Testis (tissue), 2 donors: ENCODE measurements at regions not wholly inside any gene's neighbourhood (a gene's known extent, or its start where the extent isn't known, plus 50 kb on each side); places are given as distances from the start of the nearest gene placed in this dataset.

ENCODE experiments used
- DNase-seq: peaks from one replicate; pipeline ENCODE4 v3.0.0-alpha.2; 2019
- H3K27ac ChIP-seq, 2 donors: fragments of 200-600 bp; sonication (generic); one replicate each; pipeline ENCODE4 v1.5.1; 2019
- H3K27me3 ChIP-seq: fragments of 200-600 bp; sonication (generic); one replicate; pipeline ENCODE4 v1.5.1; 2019
- H3K36me3 ChIP-seq: fragments of 200-600 bp; sonication (generic); one replicate; pipeline ENCODE4 v1.5.1; 2017; ENCODE audit warnings: low read depth; ENCODE audit errors: missing control alignments
- H3K4me1 ChIP-seq: fragments of 200-600 bp; sonication (generic); one replicate; pipeline ENCODE4 v1.5.1; 2019
- H3K4me3 ChIP-seq, 2 donors: fragments of 200-600 bp; sonication (generic); one replicate each; pipeline ENCODE4 v1.5.1; 2017 to 2019
- H3K9me3 ChIP-seq: fragments of 200-600 bp; sonication (generic); one replicate; pipeline ENCODE4 v1.5.1; 2017
- POLR2A ChIP-seq: fragments of 450-650 bp; IDR thresholded peaks from one replicate; pipeline ENCODE4 v1.6.1; 2017; ENCODE audit warnings: antibody characterized with exemption, mild to moderate bottlenecking, moderate library complexity
- WGBS, 2 donors: methylation state at CpG; one replicate each; pipeline ENCODE4 v1.1.5; 2018; 5-methylcytosine and 5-hydroxymethylcytosine counted together
- intact Hi-C: fragments of 100-400 bp; cut with DNase I; formaldehyde crosslinking; loops from one replicate; pipeline ENCODE4 v1.15.1; 2023; ENCODE audit warnings: low total_unique reads
- TF ChIP-seq, protein P1 (sequence below), 3 experiments: fragments of 450-650 bp in 2 of 3; fragments of 200-600 bp in 1 of 3; sonication (generic) in 1 of 3; IDR thresholded peaks; one replicate each; pipeline ENCODE4 v1.5.1; 2016 to 2019; ENCODE audit warnings: antibody characterized with exemption in 3 of 3, mild to moderate bottlenecking in 2 of 3, moderate library complexity in 1 of 3

DNA sequence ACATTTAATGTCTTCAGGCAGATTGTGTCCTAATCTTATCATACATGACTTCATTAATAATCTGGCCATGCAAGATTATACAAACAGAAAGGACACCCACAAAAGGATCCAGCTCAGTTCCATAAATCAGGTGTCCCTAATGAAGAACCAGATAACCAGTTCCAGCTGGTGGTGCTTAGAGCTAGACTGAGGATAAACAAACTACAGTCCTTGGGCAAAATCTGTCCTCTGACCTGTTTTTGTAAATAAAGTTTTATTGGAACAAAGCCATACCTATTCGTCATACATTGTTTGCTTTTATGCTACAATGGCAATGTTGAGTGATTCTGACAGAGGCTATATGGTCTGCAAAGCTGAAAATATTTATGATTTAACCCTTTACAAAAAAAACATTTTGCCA, 199.5 kb downstream of the MID1IP1 start:
- 53 to 78% methylated on average over 1 of the region's 1 CpG for WGBS, 2 donors

DNA sequence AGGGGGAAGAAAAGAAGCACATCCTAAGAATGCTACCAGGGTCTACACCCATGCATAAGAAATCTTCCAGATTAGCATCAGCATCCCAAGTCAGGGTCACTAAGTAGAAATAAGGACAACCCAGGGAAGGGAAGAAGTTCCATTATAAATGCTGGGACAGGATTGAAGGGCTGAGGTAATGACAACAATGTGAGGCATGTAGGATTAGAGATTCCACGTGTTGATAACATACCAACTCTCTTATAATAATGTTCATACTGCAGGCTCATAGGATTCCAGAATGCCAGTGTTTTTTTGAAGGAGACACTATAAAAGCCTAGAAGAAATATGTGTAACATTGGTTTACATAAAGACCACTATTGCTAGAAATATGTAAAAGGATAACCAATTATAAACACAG, 201.2 kb downstream of the MID1IP1 start:
- Histone ChIP-seq H3K27me3 (no peaks in the 10 kb centered on the region), H3K27ac (no peak overlapping the region), H3K4me1 (no peaks in the 10 kb centered on the region), H3K4me3 (no peak overlapping the region), H3K36me3 (no peaks in the 10 kb centered on the region), H3K9me3 (no peaks in the 10 kb centered on the region)
- TF ChIP-seq, protein P1, sequence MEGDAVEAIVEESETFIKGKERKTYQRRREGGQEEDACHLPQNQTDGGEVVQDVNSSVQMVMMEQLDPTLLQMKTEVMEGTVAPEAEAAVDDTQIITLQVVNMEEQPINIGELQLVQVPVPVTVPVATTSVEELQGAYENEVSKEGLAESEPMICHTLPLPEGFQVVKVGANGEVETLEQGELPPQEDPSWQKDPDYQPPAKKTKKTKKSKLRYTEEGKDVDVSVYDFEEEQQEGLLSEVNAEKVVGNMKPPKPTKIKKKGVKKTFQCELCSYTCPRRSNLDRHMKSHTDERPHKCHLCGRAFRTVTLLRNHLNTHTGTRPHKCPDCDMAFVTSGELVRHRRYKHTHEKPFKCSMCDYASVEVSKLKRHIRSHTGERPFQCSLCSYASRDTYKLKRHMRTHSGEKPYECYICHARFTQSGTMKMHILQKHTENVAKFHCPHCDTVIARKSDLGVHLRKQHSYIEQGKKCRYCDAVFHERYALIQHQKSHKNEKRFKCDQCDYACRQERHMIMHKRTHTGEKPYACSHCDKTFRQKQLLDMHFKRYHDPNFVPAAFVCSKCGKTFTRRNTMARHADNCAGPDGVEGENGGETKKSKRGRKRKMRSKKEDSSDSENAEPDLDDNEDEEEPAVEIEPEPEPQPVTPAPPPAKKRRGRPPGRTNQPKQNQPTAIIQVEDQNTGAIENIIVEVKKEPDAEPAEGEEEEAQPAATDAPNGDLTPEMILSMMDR (IDR thresholded peaks at IDR 0.05) = no peak
- no peak for TF ChIP-seq POLR2A
- intact Hi-C loops = no loop called here
- DNase-seq = no peak
- WGBS, 2 donors = 63 to 73% methylated on average over 1 of the region's 1 CpG

More for the DNA sequence above, 199.5 kb downstream of the MID1IP1 start:
- TF ChIP-seq POLR2A = no peak
- TF ChIP-seq, protein P1 (IDR thresholded peaks at IDR 0.05) = no peak
- intact Hi-C loops = no loop called here
- Histone ChIP-seq H3K27ac (no peak overlapping the region), H3K9me3 (no peaks in the 10 kb centered on the region), H3K4me3 (no peak overlapping the region), H3K4me1 (no peaks in the 10 kb centered on the region), H3K36me3 (no peaks in the 10 kb centered on the region), H3K27me3 (no peaks in the 10 kb centered on the region)
- no peak for DNase-seq

DNA sequence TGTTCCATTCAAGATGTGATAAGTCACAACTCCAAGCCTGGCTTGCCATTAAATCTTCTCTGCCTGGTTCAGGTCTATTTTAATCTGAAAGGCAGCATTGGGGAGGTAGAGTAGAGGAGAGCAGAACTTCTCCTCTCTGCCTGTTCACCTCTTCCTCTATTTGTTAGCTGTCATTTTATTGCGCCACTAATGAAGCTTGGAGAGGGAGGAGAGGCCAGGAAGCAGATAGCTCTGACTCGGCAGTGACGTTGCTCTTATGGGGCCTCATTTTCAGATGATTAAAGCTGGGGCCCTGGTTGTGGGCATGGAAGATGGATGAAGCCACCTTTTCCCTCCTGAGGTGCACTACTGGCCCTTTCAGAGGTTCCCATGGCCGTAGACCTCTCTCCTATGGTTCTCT, 207.3 kb downstream of the MID1IP1 start:
- TF ChIP-seq, protein P1 (IDR thresholded peaks at IDR 0.05) = no peak
- no peak for TF ChIP-seq POLR2A
- intact Hi-C loops = no loop called here
- WGBS, 2 donors = 90 to 91% methylated on average over 4 of the region's 4 CpGs
- Histone ChIP-seq H3K4me1 (no peaks in the 10 kb centered on the region), H3K4me3 (no peak overlapping the region), H3K27ac (no peak overlapping the region), H3K9me3 (no peaks in the 10 kb centered on the region), H3K36me3 (no peaks in the 10 kb centered on the region), H3K27me3 (no peaks in the 10 kb centered on the region)
- no peak for DNase-seq

DNA sequence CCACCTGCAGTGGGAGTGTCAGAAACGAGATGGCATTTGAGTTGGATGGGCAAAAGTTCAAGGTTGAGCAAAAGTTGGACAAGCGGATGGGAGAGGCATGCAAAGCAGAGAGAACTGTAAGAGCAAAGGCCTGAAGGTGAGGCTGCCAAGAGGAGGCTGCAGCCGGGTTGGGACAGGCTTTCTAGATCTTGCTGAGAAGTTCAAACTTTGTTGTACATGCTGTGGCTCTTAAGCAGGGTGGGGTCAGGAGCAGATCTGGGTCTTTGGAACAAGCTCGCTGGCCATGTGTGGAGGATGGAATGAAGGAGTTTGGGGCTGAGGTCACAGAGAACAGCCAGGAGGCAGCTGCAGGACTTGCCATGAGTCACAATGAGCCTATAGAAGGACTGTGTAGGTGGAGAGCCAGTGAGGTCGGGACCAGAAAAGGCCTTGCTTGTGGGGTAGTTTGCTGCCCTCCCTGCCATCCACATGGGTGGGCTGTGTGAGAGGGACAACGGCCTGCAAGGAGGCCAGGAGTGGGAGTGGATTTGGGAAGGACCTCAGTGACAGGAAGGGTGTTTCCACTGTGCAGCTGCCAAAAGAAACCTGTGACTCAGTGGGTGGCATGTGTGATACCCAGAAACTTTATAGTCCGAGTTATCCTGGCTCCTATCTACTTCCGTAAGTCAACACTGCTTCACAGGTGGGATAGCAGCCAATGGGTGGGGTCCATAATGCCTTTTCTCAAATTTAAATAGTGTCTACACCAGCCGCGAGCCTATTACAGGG, 210.4 kb downstream of the MID1IP1 start:
- Histone ChIP-seq H3K27me3 (no peaks in the 10 kb centered on the region), H3K27ac (no peak overlapping the region), H3K4me3 (no peak overlapping the region), H3K4me1 (no peaks in the 10 kb centered on the region), H3K36me3 (no peaks in the 10 kb centered on the region), H3K9me3 (no peaks in the 10 kb centered on the region)
- no peak for TF ChIP-seq POLR2A
- TF ChIP-seq, protein P1 (IDR thresholded peaks at IDR 0.05) = no peak
- WGBS, 2 donors = 39 to 51% methylated on average over 9 of the region's 10 CpGs
- no peak for DNase-seq
- intact Hi-C loops = no loop called here

DNA sequence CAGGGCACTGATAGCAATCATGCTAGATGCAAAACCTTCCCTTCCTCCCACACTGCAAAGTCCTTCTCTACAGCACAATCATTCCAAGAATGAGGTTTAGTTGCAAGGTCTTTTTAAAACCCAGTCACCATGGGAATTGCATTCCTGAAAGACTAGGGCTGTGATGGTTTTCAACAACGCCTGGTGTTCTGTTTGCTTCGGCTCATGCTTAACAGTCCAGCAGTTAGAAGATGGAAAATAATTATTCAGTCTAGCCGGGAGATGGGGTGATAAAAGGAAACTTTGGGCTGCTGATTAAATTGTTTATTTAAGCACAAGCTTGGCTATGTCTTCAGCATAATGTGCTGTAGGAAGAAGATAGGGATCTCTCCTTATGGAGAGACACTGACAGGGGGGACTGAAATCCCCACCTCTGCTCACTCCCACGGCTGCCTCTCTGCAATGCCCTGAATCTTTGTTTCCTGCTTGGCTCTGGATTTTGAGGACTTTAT, 211.4 kb downstream of the MID1IP1 start:
- Histone ChIP-seq H3K9me3 (no peaks in the 10 kb centered on the region), H3K36me3 (no peaks in the 10 kb centered on the region), H3K27me3 (no peaks in the 10 kb centered on the region), H3K4me3 (no peak overlapping the region), H3K4me1 (no peaks in the 10 kb centered on the region), H3K27ac (no peak overlapping the region)
- intact Hi-C loops = no loop called here
- DNase-seq = no peak
- no peak for TF ChIP-seq POLR2A
- 24 to 40% methylated on average over 4 of the region's 4 CpGs for WGBS, 2 donors
